DMS 273 (cell line): ENCODE measurements at regions not wholly inside any gene's neighbourhood (a gene's known extent, or its start where the extent isn't known, plus 50 kb on each side); places are given as distances from the start of the nearest gene placed in this dataset.
"Not testable (repeated sequence)": the region's sequence is repeated elsewhere in the genome, so short reads cannot be mapped to it uniquely, and the experiment has no call there.

Source experiments
- DNase-seq: peaks from one replicate; lab custom pipeline; 2025; ENCODE audit not compliant: unreplicated experiment; lab: John Stamatoyannopoulos, UW

- DNase-seq = peak; percentile 9
Measured at GRCh38 chr13:23105051-23105450, 75.7 kb upstream of the SGCG start.

- DNase-seq = no peak
Measured at GRCh38 chr13:23107665-23108064, 73.1 kb upstream of the SGCG start.

- no peak for DNase-seq
Measured at GRCh38 chr13:23119131-23119530, 61.6 kb upstream of the SGCG start.

GRCh38 chr13:23127540-23127939, 53.2 kb upstream of the SGCG start:
- not testable (repeated sequence) for DNase-seq

- no peak for DNase-seq
Measured at GRCh38 chr13:23129331-23129730, 51.4 kb upstream of the SGCG start.
